Keratinocyte (primary cell): ENCODE measurements at regions not wholly inside any gene's neighbourhood (a gene's known extent, or its start where the extent isn't known, plus 50 kb on each side); places are given as distances from the start of the nearest gene placed in this dataset.

Experiments used
- DNase-seq: peaks from one replicate; pipeline ENCODE4 v3.0.0-alpha.2; 2011; ENCODE audit warnings: low read depth, missing footprints, low spot score
- FAIRE-seq: peaks from 2 replicates; lab custom pipeline; 2011; peaks lifted over from hg19 to GRCh38; lab: Jason Lieb, UNC
- H2AFZ ChIP-seq: 2 replicates; pipeline ENCODE4 v1.6.0; 2012; ENCODE audit warnings: low read length, control low read depth, inconsistent platforms; ENCODE audit not compliant: control insufficient read depth
- H3K27ac ChIP-seq: 2 replicates; pipeline ENCODE4 v1.5.1; 2011; ENCODE audit warnings: low read length; ENCODE audit not compliant: control insufficient read depth, insufficient read depth
- H3K27me3 ChIP-seq: 3 replicates; pipeline ENCODE4 v1.6.0; 2011; ENCODE audit warnings: low read length; ENCODE audit not compliant: control insufficient read depth, insufficient read depth; ENCODE audit errors: extremely low read depth
- H3K36me3 ChIP-seq, 2 experiments: 2 replicates in 1 of 2; 3 replicates in 1 of 2; pipeline ENCODE4 v1.5.1; 2011; ENCODE audit warnings: low read length in 2 of 2, mild to moderate bottlenecking in 1 of 2; ENCODE audit not compliant: control insufficient read depth in 2 of 2, insufficient read depth in 2 of 2; ENCODE audit errors: extremely low read depth in 1 of 2
- H3K4me1 ChIP-seq: 3 replicates; pipeline ENCODE4 v1.5.1; 2011; ENCODE audit warnings: low read length; ENCODE audit not compliant: control insufficient read depth, insufficient read depth; ENCODE audit errors: extremely low read depth
- H3K4me2 ChIP-seq: 3 replicates; pipeline ENCODE4 v1.6.0; 2011; ENCODE audit warnings: low read depth, low read length; ENCODE audit not compliant: control insufficient read depth, insufficient read depth; ENCODE audit errors: extremely low read depth
- H3K4me3 ChIP-seq, 3 experiments: fragments of 200-600 bp in 1 of 3; sonication (generic) in 1 of 3; 2 replicates in 2 of 3; 3 replicates in 1 of 3; pipeline ENCODE4 v1.5.1; 2011 to 2016; ENCODE audit warnings: low read length in 3 of 3, mild to moderate bottlenecking in 3 of 3, control low read depth in 2 of 3, inconsistent platforms in 1 of 3, low read depth in 1 of 3, mixed read lengths in 1 of 3, mixed run types in 1 of 3, moderate library complexity in 1 of 3; ENCODE audit not compliant: control insufficient read depth in 2 of 3, insufficient read depth in 2 of 3; ENCODE audit errors: extremely low read depth in 1 of 3
- H3K79me2 ChIP-seq: 2 replicates; pipeline ENCODE4 v1.6.0; 2012; ENCODE audit warnings: low read length; ENCODE audit not compliant: control insufficient read depth, insufficient read depth
- H3K9ac ChIP-seq: 3 replicates; pipeline ENCODE4 v1.6.0; 2011; ENCODE audit warnings: low read length; ENCODE audit not compliant: control insufficient read depth, insufficient read depth; ENCODE audit errors: extremely low read depth
- H3K9me1 ChIP-seq: 3 replicates; pipeline ENCODE4 v1.6.0; 2011; ENCODE audit warnings: low read length; ENCODE audit not compliant: control insufficient read depth, insufficient read depth; ENCODE audit errors: extremely low read depth
- H3K9me3 ChIP-seq: 2 replicates; pipeline ENCODE4 v1.5.1; 2012; ENCODE audit warnings: low read depth, low read length; ENCODE audit not compliant: control insufficient read depth
- H4K20me1 ChIP-seq: 3 replicates; pipeline ENCODE4 v1.6.0; 2011; ENCODE audit warnings: low read length; ENCODE audit not compliant: control insufficient read depth, insufficient read depth; ENCODE audit errors: extremely low read depth
- CTCF ChIP-seq, 3 experiments: IDR thresholded peaks in 1 of 3; conservative IDR thresholded peaks in 1 of 3; optimal IDR thresholded peaks in 1 of 3; 2 replicates in 2 of 3; 3 replicates in 1 of 3; pipeline versions ENCODE3 to v1.5.1; 2011; ENCODE audit warnings: low read length in 3 of 3, mild to moderate bottlenecking in 3 of 3, moderate library complexity in 2 of 3, control low read depth in 1 of 3, inconsistent platforms in 1 of 3; ENCODE audit not compliant: insufficient read depth in 2 of 3; ENCODE audit errors: extremely low read depth in 1 of 3
- EZH2 ChIP-seq: IDR thresholded peaks from one replicate; pipeline ENCODE4 v1.6.1; 2012; ENCODE audit warnings: inconsistent platforms, mild to moderate bottlenecking, low read length, moderate library complexity
- dilution Hi-C: fragments of 300-500 bp; cut with MboI; formaldehyde crosslinking; loops from one replicate; pipeline ENCODE4 v1.7.0; 2020; ENCODE audit warnings: low sequenced_read_pairs; ENCODE audit not compliant: extremely low pct_ligation_motif_present

GRCh38 chr5:4837489-4838058 lies 302.6 kb upstream of the ADAMTS16 start:
- no peaks in the 10 kb centered on the region for H3K36me3 ChIP-seq
- H3K79me2 ChIP-seq, result no peaks in the 10 kb centered on the region
- no peak overlapping the region for H2AFZ ChIP-seq
- FAIRE-seq, result no peak
- dilution Hi-C loops, result no loop called here
- no peaks in the 10 kb centered on the region for H3K4me1 ChIP-seq
- H3K4me3 ChIP-seq, result no peak overlapping the region
- no peaks in the 10 kb centered on the region for H3K9me3 ChIP-seq
- no peaks in the 10 kb centered on the region for H4K20me1 ChIP-seq
- H3K4me2 ChIP-seq, result no peak overlapping the region
- no peaks in the 10 kb centered on the region for H3K9me1 ChIP-seq
- no peak overlapping the region for H3K9ac ChIP-seq
- no peak for TF ChIP-seq CTCF (optimal IDR thresholded peaks at IDR 0.05 in 1 of 3, IDR thresholded peaks at IDR 0.05 in 1 of 3, conservative IDR thresholded peaks at IDR 0.05 in 1 of 3; ENCODE audit: extremely low read depth in 1 of 3, insufficient read depth in 2 of 3, low read length in 3 of 3)
- no peak for TF ChIP-seq EZH2
- H3K27ac ChIP-seq, result no peak overlapping the region
- no peaks in the 10 kb centered on the region for H3K27me3 ChIP-seq
- no peak for DNase-seq

DNA sequence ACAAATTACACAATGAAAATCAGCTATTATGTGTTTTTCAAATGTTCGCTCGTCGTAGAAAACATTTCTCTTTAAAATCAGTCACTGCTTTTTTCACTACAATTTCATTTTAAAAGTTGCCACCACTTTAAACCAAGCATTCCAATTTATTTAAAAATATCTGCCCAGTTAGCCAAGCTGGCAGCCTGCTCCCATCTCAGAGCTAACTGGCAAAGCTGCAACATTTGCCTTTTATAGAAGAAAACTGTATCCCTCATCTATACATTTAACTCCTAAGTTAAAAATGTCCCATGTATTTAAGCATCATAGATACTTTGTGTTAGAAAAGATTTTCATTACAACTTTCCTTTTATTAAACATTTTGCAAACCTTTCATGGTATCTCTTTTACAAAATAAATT lies 294.9 kb upstream of the ADAMTS16 start:
- no peaks in the 10 kb centered on the region for H3K9me3 ChIP-seq
- no peak for DNase-seq
- H3K4me3 ChIP-seq, result no peak overlapping the region
- H3K27me3 ChIP-seq, result no peaks in the 10 kb centered on the region
- H3K9ac ChIP-seq, result no peak overlapping the region
- TF ChIP-seq CTCF (optimal IDR thresholded peaks at IDR 0.05 in 1 of 3, IDR thresholded peaks at IDR 0.05 in 1 of 3, conservative IDR thresholded peaks at IDR 0.05 in 1 of 3; ENCODE audit: extremely low read depth in 1 of 3, insufficient read depth in 2 of 3, low read length in 3 of 3) (no peak), EZH2 (no peak)
- dilution Hi-C loops, result no loop called here
- H4K20me1 ChIP-seq, result no peaks in the 10 kb centered on the region
- H3K9me1 ChIP-seq, result no peaks in the 10 kb centered on the region
- H3K4me2 ChIP-seq, result no peak overlapping the region
- H3K36me3 ChIP-seq, result no peaks in the 10 kb centered on the region
- H3K27ac ChIP-seq, result no peak overlapping the region
- FAIRE-seq, result no peak
- H3K79me2 ChIP-seq, result no peaks in the 10 kb centered on the region
- no peaks in the 10 kb centered on the region for H3K4me1 ChIP-seq
- H2AFZ ChIP-seq, result no peak overlapping the region
